ENCODE measurements at regions not wholly inside any gene's neighbourhood (a gene's known extent, or its start where the extent isn't known, plus 50 kb on each side); places are given as distances from the start of the nearest gene placed in this dataset.

- POLR2A ChIA-PET = no interaction called here
- CTCF ChIA-PET = interaction anchor here (0.8 kb wide), 1 partner anchor 8 kb away, joined by 4 read pairs; no protein-coding TSS in a partner anchor
Measured at GRCh38 chr16:27706866-27707685, 157.1 kb downstream of the KATNIP start.

- POLR2A ChIA-PET = no interaction called here
- CTCF ChIA-PET = no interaction called here
Measured at GRCh38 chr16:27708651-27709050, 158.7 kb downstream of the KATNIP start.

- POLR2A ChIA-PET = no interaction called here
Measured at GRCh38 chr16:27712251-27712711, 162.3 kb downstream of the KATNIP start.

GRCh38 chr16:27717726-27718125 is 167.8 kb downstream of the KATNIP start:
- ChIA-PET CTCF (no interaction called here), POLR2A (no interaction called here)

More at GRCh38 chr16:27712251-27712711, 162.3 kb downstream of the KATNIP start:
- CTCF ChIA-PET = no interaction called here

GRCh38 chr16:27718201-27719105 is 168.5 kb downstream of the KATNIP start:
- ChIA-PET CTCF (no interaction called here), POLR2A (no interaction called here)

DNA sequence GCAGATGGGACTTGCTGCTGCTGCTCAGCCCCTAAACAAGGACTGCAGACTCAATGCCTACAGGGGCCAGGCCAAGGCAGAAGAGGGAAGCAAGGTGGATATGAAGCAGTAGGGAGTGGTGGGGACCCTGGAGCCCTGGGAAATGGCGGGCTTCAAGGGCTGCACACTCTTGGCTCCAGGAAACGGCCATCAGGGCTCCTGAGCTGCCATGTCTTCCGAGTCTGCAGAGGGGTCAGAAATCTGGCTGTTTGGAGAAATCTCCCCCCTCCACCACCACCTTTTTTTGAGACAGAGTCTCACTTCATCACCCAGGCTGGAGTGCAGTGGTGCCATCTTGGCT is 169.1 kb downstream of the KATNIP start:
- ChIA-PET POLR2A (no interaction called here), CTCF (no interaction called here)

DNA sequence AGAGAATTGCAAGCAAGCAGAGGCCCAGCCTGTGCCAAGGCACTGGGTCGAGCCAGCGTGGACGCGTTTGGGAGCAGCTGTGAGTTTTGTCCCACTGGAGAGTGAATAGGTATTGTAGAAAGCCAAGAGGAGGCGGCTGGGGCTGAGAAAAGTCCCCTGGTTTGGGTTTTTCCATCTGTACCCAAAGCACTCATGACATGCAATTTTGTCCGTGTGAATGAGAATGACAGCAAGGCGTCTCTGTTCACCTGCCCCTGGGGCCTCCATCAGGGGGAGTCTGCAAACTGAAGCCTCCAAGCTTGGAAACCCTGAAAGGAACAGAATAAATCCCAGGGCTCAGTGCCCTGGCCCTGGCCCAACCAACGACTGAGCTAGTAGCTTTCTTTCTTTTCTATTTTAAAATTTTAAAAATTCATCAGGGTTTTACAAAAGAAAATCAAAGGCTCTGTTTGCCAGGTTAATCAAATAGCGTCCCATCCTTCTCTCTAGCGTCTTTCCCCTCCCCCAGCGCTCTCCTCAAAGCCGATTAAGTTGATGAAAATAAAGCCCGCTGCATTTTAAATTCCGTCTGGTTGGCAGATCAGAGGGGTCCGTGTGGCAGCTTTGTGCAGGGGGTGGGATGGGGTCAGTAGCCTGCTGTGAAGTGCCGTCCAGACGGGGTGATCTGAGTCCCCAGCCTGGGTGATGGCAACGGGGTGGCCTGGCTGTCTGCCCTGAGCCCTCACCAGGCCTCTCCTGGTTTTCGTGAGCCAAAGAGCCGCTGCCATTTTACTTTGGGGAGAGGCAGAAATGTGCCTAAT is 171.0 kb downstream of the KATNIP start:
- POLR2A ChIA-PET = no interaction called here
- CTCF ChIA-PET = interaction anchor here (0.5 kb wide), 1 partner anchor 1958 kb away, joined by 4 read pairs; no protein-coding TSS in a partner anchor

- ChIA-PET POLR2A (no interaction called here), CTCF (no interaction called here)
Measured at GRCh38 chr16:27721531-27722181, 171.7 kb downstream of the KATNIP start.

GRCh38 chr16:27722207-27722606 is 172.3 kb downstream of the KATNIP start:
- ChIA-PET POLR2A (no interaction called here), CTCF (no interaction called here)

- ChIA-PET POLR2A (no interaction called here), CTCF (no interaction called here)
Measured at GRCh38 chr16:27722892-27723450, 173.0 kb downstream of the KATNIP start.

GRCh38 chr16:27723711-27724481 is 174.0 kb downstream of the KATNIP start:
- CTCF ChIA-PET = no interaction called here
- POLR2A ChIA-PET = no interaction called here

DNA sequence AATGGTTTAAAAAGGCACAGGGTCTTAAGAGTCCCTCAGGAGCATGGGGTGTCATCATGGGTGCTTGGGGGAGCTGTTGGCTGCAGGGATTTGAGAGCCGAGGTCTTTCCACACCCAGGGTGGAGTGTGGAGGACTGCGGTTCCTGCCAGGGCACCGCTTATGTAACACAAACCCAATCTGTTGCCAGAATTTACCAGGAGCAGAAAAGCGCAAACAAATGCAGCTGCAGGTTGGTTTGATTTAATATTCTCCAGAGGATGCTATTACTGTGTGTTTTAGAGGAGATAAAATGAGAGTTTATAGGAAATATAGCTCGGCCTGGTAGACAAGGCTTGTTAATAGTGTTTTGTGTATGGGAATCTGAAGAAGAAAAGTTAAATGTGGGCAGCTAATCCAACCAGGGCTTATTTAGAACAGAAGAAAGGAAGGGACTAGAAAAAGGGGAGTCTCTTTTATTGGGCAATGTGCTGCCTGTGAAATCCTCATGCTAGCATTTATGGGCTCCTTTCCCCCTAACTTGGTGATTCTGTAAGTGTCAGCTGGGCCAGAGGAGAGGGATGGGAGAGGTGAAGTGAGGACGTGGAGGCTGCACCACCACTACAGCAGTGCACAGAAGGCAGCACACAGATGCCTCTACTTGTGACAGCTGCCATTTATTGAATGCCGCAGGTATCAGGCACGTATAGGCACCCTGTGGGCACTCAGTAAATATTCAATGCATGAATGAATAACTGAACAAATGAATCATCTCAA is 174.7 kb downstream of the KATNIP start:
- ChIA-PET CTCF (no interaction called here), POLR2A (no interaction called here)

DNA sequence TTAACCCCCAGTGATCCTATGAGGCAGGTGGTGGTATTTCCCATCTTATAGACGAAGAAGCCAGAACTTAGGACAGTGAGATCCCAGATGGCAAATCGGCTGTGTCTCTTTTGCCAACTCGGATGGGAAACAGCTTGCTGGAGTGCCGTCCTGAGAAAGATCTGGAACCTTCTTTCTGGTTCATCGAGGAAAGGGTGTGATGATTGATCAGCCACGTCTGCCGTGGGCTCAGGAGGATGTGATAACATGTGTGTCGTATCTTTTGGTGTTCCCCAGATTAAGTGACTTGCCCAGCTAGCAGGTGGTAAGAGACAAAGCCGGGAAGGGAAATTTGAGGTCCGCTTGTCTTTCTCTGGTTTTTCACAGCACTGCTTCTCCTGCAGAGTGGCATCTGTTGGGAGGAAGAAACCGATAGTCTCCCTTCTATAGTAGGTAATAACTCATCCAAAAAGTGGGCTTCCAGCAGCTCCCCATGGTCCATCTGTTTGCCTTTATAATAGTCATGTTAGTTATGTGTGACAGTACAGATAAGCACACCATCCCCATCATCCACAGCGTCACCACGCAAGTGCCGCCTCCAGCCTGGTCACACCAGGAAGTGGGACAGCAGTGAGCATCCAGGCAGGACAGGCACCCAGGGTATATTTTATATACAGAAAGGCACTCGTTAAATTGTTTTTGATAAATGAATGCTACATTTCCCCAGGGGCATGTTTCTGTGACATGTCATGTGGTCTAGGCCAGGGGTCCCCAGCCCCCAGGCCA is 175.5 kb downstream of the KATNIP start:
- ChIA-PET POLR2A (no interaction called here), CTCF (no interaction called here)

GRCh38 chr16:27726621-27727261 is 176.8 kb downstream of the KATNIP start:
- POLR2A ChIA-PET = no interaction called here

DNA sequence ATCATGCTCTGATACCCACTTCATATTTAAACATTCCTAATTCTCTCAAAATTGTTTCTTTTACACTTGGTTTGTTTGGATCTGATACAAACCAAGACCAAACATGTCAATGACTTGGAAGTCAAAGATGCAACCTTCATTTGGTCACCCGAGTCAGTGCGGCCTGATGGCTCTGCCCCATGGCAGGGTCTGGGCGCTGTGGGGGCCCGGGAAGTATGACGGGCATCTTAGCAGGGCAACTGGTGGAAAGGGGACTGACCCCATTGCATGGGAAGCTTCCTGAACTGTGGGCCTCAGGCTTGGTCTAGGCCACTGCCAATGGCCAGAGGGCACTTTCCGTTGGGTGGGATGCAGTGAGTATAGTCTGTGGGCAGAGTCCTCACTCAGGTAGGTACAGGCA is 178.0 kb downstream of the KATNIP start:
- POLR2A ChIA-PET = no interaction called here
- CTCF ChIA-PET = no interaction called here

More at GRCh38 chr16:27726621-27727261, 176.8 kb downstream of the KATNIP start:
- CTCF ChIA-PET = no interaction called here

DNA sequence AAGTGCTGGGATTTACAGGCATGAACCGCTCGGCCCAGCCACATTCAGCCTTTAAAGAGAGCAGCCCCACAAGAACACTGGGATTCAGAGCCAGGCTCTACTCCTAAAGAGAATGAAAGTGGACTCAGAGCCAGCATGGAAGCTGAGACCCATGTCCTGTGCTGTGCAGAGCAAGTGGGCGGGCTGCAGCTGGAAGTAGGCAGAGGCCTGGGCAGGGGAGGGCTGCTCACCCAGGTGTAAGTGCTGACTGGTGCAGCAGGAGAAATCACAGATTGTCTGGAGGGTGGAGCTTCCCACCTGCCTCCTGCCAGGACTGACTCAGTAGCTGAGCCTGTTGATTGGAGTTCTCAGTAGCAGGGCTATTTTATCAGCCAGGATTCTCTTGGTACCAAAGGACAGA is 178.7 kb downstream of the KATNIP start:
- CTCF ChIA-PET = no interaction called here

More for the DNA sequence above, 178.7 kb downstream of the KATNIP start:
- POLR2A ChIA-PET = no interaction called here
